Neural cell (in vitro differentiated cells): ENCODE measurements at regions not wholly inside any gene's neighbourhood (a gene's known extent, or its start where the extent isn't known, plus 50 kb on each side); places are given as distances from the start of the nearest gene placed in this dataset.

Experiments used
- CTCF ChIP-seq: fragments of 450-650 bp; IDR thresholded peaks from 2 replicates; pipeline ENCODE4 v1.5.1; 2014; ENCODE audit warnings: antibody characterized with exemption, mild to moderate bottlenecking, moderate library complexity; ENCODE audit not compliant: poor library complexity, severe bottlenecking
- REST ChIP-seq: IDR thresholded peaks from 2 replicates; pipeline ENCODE4 v1.6.1; 2012; ENCODE audit warnings: borderline replicate concordance
- TAF1 ChIP-seq: IDR thresholded peaks from 2 replicates; pipeline ENCODE4 v1.6.1; 2012; ENCODE audit warnings: low read depth

- TF ChIP-seq TAF1 (no peak), CTCF (no peak), REST (no peak)
These were observed 937.8 kb upstream of the LRATD1 start for GRCh38 chr2:13694673-13695072.
